ENCODE measurements at regions not wholly inside any gene's neighbourhood (a gene's known extent, or its start where the extent isn't known, plus 50 kb on each side); places are given as distances from the start of the nearest gene placed in this dataset.

- TF ChIP-seq CTCF (IDR thresholded peaks at IDR 0.05) = no peak
- TF ChIP-seq POLR2A (IDR thresholded peaks at IDR 0.05) = no peak
Measured at GRCh38 chr4:3605491-3605890, 73.3 kb upstream of the LRPAP1 start.
